T-cell (primary cell): ENCODE measurements at regions not wholly inside any gene's neighbourhood (a gene's known extent, or its start where the extent isn't known, plus 50 kb on each side); places are given as distances from the start of the nearest gene placed in this dataset.

Experiments
- ATAC-seq, 4 experiments: fragments of 200-7000 bp in 3 of 4; fragments of 150-1000 bp in 1 of 4; cut with Tn5 transposase; replicated peaks in 1 of 4; 1 replicate in 3 of 4; 2 replicates in 1 of 4; pipeline ENCODE4 v1.10.0; 2021; ENCODE audit warnings: moderate library complexity in 3 of 4, mild to moderate bottlenecking in 2 of 4, moderate number of reproducible peaks in 1 of 4
- CTCF ChIA-PET, 2 donors: fragments of 300-600 bp; sonication (Branson Sonifier 250); formaldehyde crosslinking; loops; one replicate each; lab custom pipeline; 2022; ENCODE audit warnings: antibody characterized with exemption in 2 of 2; lab: Charles Lee
- POLR2A ChIA-PET, 2 donors: fragments of 300-600 bp; sonication (Branson Sonifier 250); formaldehyde crosslinking; loops; one replicate each; lab custom pipeline; 2022; ENCODE audit warnings: antibody characterized with exemption in 2 of 2; lab: Charles Lee
- DNase-seq, 35 experiments: peaks; one replicate each; pipeline versions ENCODE4 v3.0.0 to v3.0.0-alpha.2; 2013 to 2023
- H3K27ac ChIP-seq: one replicate; pipeline ENCODE4 v1.5.1; 2013; ENCODE audit warnings: low read length
- H3K27me3 ChIP-seq, 2 experiments: replicated peaks in 1 of 2; 1 replicate in 1 of 2; 2 replicates in 1 of 2; pipeline versions ENCODE4 v1.6.1 to v1.7.0; 2013; ENCODE audit warnings: low read length in 1 of 2, mixed read lengths in 1 of 2; ENCODE audit not compliant: control insufficient read depth in 2 of 2, insufficient read depth in 2 of 2; ENCODE audit errors: extremely low read depth in 1 of 2
- H3K36me3 ChIP-seq, 2 donors: 1 replicate in 1 of 2; 2 replicates in 1 of 2; pipeline versions ENCODE4 v1.6.1 to v1.7.0; 2013; ENCODE audit warnings: low read length in 1 of 2; ENCODE audit not compliant: control insufficient read depth in 2 of 2, insufficient read depth in 1 of 2; ENCODE audit errors: extremely low read depth in 1 of 2
- H3K4me1 ChIP-seq, 2 experiments: 1 replicate in 1 of 2; 2 replicates in 1 of 2; pipeline versions ENCODE4 v1.6.1 to v1.7.0; 2013; ENCODE audit warnings: low read length in 2 of 2, mixed read lengths in 1 of 2; ENCODE audit not compliant: insufficient read depth in 2 of 2, control insufficient read depth in 1 of 2; ENCODE audit errors: extremely low read depth in 1 of 2
- H3K4me3 ChIP-seq, 2 donors: 1 replicate in 1 of 2; 2 replicates in 1 of 2; pipeline versions ENCODE4 v1.5.1 to v1.7.0; 2013; ENCODE audit warnings: mild to moderate bottlenecking in 2 of 2, low read length in 1 of 2, moderate library complexity in 1 of 2; ENCODE audit not compliant: control insufficient read depth in 1 of 2; ENCODE audit errors: extremely low read depth in 1 of 2
- H3K9me3 ChIP-seq: 2 replicates; pipeline ENCODE4 v1.7.0; 2013
- H3K27ac Mint-ChIP-seq, 2 donors: one replicate each; pipeline ENCODE4 v1.8.0; 2020 to 2021; ENCODE audit warnings: mild to moderate bottlenecking in 2 of 2, mixed read lengths in 2 of 2
- H3K27me3 Mint-ChIP-seq, 2 donors: one replicate each; pipeline ENCODE4 v1.8.0; 2021 to 2022; ENCODE audit warnings: mixed read lengths in 2 of 2
- H3K36me3 Mint-ChIP-seq: one replicate; pipeline ENCODE4 v1.8.0; 2021; ENCODE audit warnings: mixed read lengths
- H3K4me1 Mint-ChIP-seq, 3 donors: one replicate each; pipeline ENCODE4 v1.8.0; 2020 to 2022; ENCODE audit warnings: mixed read lengths in 3 of 3, mild to moderate bottlenecking in 1 of 3
- H3K4me3 Mint-ChIP-seq, 3 donors: one replicate each; pipeline ENCODE4 v1.8.0; 2020 to 2022; ENCODE audit warnings: mild to moderate bottlenecking in 3 of 3, mixed read lengths in 3 of 3, moderate library complexity in 3 of 3
- H3K9me3 Mint-ChIP-seq, 3 donors: one replicate each; pipeline ENCODE4 v1.8.0; 2020 to 2022; ENCODE audit warnings: mixed read lengths in 3 of 3
- WGBS: methylation state at CpG from one replicate; pipeline ENCODE4 v1.1.5; 2013; ENCODE audit warnings: missing lambda C conversion rate; ENCODE audit not compliant: insufficient coverage; 5-methylcytosine and 5-hydroxymethylcytosine counted together

DNA sequence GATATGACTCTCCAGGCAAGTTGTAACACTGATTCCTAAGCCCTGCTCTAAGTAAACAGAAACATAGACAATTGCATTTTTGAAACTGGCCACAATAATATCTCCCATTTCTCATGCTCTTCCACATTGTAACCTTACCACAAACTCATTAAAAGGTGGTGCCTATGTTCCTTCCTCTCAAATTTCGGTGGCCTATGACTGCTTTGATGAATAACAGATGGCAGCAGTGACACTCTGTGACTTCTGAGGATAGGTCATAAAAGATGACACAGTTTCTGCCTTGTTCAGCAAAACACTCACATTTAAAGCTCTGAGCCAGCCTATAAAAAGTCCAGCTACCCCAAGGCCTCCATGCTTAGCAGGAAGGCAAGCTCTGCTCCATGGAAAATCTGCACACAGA is 195.2 kb downstream of the EFHB start:
- Mint-ChIP-seq H3K36me3 (no peaks in the 10 kb centered on the region), H3K27ac (no peak overlapping the region), H3K9me3 (no peaks in the 10 kb centered on the region), H3K4me3 (no peak overlapping the region), H3K27me3 (peaks cover 9 to 15% of the 10 kb centered on the region in 2 donors), H3K4me1 (no peaks in the 10 kb centered on the region)
- POLR2A ChIA-PET, result interaction anchor here in 1 of 2 donors (0.6 kb wide), 1 partner anchor 16 kb away, joined by 3 read pairs; no protein-coding TSS in a partner anchor
- DNase-seq (no peak), ATAC-seq (no peak)
- Histone ChIP-seq H3K4me1 (no peaks in the 10 kb centered on the region), H3K9me3 (no peaks in the 10 kb centered on the region), H3K27ac (no peak overlapping the region), H3K36me3 (no peaks in the 10 kb centered on the region), H3K4me3 (no peak overlapping the region), H3K27me3 (no peaks in the 10 kb centered on the region)
- CTCF ChIA-PET, result no interaction called here
- no CpG with 5 or more reads among the region's 1 CpG for WGBS

GRCh38 chr3:19735111-19735510 is 198.9 kb downstream of the EFHB start:
- ATAC-seq, result no peak
- Mint-ChIP-seq H3K27me3 (peaks cover 4 to 6% of the 10 kb centered on the region in 2 donors), H3K27ac (no peak overlapping the region), H3K4me3 (no peak overlapping the region), H3K36me3 (no peaks in the 10 kb centered on the region), H3K9me3 (no peaks in the 10 kb centered on the region), H3K4me1 (no peaks in the 10 kb centered on the region)
- Histone ChIP-seq H3K4me1 (no peaks in the 10 kb centered on the region), H3K27ac (no peak overlapping the region), H3K36me3 (no peaks in the 10 kb centered on the region), H3K27me3 (no peaks in the 10 kb centered on the region), H3K9me3 (no peaks in the 10 kb centered on the region), H3K4me3 (no peak overlapping the region)
- POLR2A ChIA-PET, result interaction anchor here in 1 of 2 donors (0.6 kb wide), 1 partner anchor 245 kb away, joined by 8 read pairs; no protein-coding TSS in a partner anchor
- 57% methylated on average over 3 of the region's 3 CpGs for WGBS
- CTCF ChIA-PET, result interaction anchor here in 1 of 2 donors (0.6 kb wide), 1 partner anchor 492 kb away, joined by 6 read pairs; no protein-coding TSS in a partner anchor
- DNase-seq, result no peak

DNA sequence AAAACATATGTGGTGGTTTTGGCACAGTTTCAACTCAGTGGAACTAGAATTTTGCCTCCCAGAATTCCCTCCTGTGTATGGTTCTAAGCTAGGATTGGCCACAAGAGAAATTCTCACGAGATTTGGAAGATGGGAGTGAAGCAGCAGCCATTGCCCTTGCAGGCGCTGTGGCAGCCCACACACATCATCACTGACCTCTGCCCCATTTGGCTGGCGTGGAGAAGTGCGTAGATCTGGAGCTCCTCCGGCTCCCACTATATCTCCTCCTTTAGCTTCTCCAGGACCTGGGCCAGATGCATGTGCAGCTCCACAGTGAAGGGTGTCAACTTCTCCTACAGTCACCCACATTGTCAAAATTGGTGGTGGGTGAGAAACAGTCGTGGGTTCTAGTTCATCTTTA is 199.6 kb downstream of the EFHB start:
- no peaks in the 10 kb centered on the region for H3K36me3 Mint-ChIP-seq
- H3K9me3 Mint-ChIP-seq, result peaks cover 0 to 4% (median 0%) of the 10 kb centered on the region in 3 donors
- Histone ChIP-seq H3K4me3 (no peak overlapping the region), H3K27ac (no peak overlapping the region), H3K27me3 (no peaks in the 10 kb centered on the region), H3K9me3 (no peaks in the 10 kb centered on the region), H3K36me3 (no peaks in the 10 kb centered on the region), H3K4me1 (no peaks in the 10 kb centered on the region)
- H3K27ac Mint-ChIP-seq, result no peak overlapping the region
- CTCF ChIA-PET, result no interaction called here
- no peak overlapping the region for H3K4me3 Mint-ChIP-seq
- peaks cover 4 to 6% of the 10 kb centered on the region in 2 donors for H3K27me3 Mint-ChIP-seq
- no CpG with 5 or more reads among the region's 6 CpGs for WGBS
- H3K4me1 Mint-ChIP-seq, result no peaks in the 10 kb centered on the region
- DNase-seq (no peak), ATAC-seq (no peak)
- POLR2A ChIA-PET, result no interaction called here

GRCh38 chr3:19725000-19725399 is 209.0 kb downstream of the EFHB start:
- Histone ChIP-seq H3K9me3 (no peaks in the 10 kb centered on the region), H3K4me3 (no peak overlapping the region), H3K27ac (no peak overlapping the region), H3K4me1 (no peaks in the 10 kb centered on the region), H3K36me3 (no peaks in the 10 kb centered on the region), H3K27me3 (no peaks in the 10 kb centered on the region)
- DNase-seq (no peak), ATAC-seq (no peak)
- CTCF ChIA-PET, result no interaction called here
- Mint-ChIP-seq H3K27ac (no peak overlapping the region), H3K4me1 (no peaks in the 10 kb centered on the region), H3K27me3 (peaks cover 2 to 4% of the 10 kb centered on the region in 2 donors), H3K36me3 (no peaks in the 10 kb centered on the region), H3K9me3 (peaks cover 0 to 5% (median 0%) of the 10 kb centered on the region in 3 donors), H3K4me3 (no peak overlapping the region)
- POLR2A ChIA-PET, result no interaction called here
- WGBS, result 85% methylated on average over 2 of the region's 3 CpGs

DNA sequence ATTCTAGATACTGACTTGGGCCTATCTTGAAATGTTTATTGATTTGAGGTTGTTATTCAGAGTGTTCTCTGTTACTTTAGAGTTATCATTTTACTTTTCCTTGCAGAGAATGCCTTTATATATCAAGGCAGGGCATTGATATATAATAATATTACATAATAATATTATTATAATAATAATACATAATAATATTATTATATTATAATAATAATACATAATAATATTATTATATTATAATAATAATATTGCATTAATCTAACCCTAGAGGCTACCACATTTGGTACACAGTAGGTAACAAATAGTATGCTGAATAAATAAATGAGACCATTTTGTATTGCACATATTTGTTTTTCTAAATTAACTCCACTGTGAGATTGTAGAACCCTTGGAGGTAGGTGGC is 216.3 kb downstream of the EFHB start:
- ChIA-PET CTCF (no interaction called here), POLR2A (no interaction called here)
- Mint-ChIP-seq H3K4me1 (no peaks in the 10 kb centered on the region), H3K36me3 (no peaks in the 10 kb centered on the region), H3K27me3 (peaks cover 0 to 2% of the 10 kb centered on the region in 2 donors), H3K9me3 (peaks cover 0 to 5% (median 0%) of the 10 kb centered on the region in 3 donors), H3K27ac (no peak overlapping the region), H3K4me3 (no peak overlapping the region)
- no peak overlapping the region for H3K4me3 ChIP-seq
- no peak for DNase-seq
- H3K9me3 ChIP-seq, result no peaks in the 10 kb centered on the region
- no peaks in the 10 kb centered on the region for H3K36me3 ChIP-seq
- no peaks in the 10 kb centered on the region for H3K4me1 ChIP-seq
- H3K27me3 ChIP-seq, result no peaks in the 10 kb centered on the region
- H3K27ac ChIP-seq, result no peak overlapping the region
- ATAC-seq, result no peak

GRCh38 chr3:19711160-19711782 is 222.7 kb downstream of the EFHB start:
- ATAC-seq, result no peak
- CTCF ChIA-PET, result no interaction called here

More at GRCh38 chr3:19711160-19711782, 222.7 kb downstream of the EFHB start:
- no peaks in the 10 kb centered on the region for H3K36me3 Mint-ChIP-seq
- H3K4me1 Mint-ChIP-seq, result no peaks in the 10 kb centered on the region
- H3K27ac Mint-ChIP-seq, result no peak overlapping the region
- Histone ChIP-seq H3K4me1 (no peaks in the 10 kb centered on the region), H3K4me3 (no peak overlapping the region), H3K9me3 (no peaks in the 10 kb centered on the region), H3K36me3 (no peaks in the 10 kb centered on the region), H3K27me3 (no peaks in the 10 kb centered on the region), H3K27ac (no peak overlapping the region)
- H3K4me3 Mint-ChIP-seq, result no peak overlapping the region
- no peaks in the 10 kb centered on the region for H3K27me3 Mint-ChIP-seq
- no peaks in the 10 kb centered on the region for H3K9me3 Mint-ChIP-seq
- DNase-seq, result no peak
- POLR2A ChIA-PET, result no interaction called here
